ENCODE measurements at regions not wholly inside any gene's neighbourhood (a gene's known extent, or its start where the extent isn't known, plus 50 kb on each side); places are given as distances from the start of the nearest gene placed in this dataset.

DNA sequence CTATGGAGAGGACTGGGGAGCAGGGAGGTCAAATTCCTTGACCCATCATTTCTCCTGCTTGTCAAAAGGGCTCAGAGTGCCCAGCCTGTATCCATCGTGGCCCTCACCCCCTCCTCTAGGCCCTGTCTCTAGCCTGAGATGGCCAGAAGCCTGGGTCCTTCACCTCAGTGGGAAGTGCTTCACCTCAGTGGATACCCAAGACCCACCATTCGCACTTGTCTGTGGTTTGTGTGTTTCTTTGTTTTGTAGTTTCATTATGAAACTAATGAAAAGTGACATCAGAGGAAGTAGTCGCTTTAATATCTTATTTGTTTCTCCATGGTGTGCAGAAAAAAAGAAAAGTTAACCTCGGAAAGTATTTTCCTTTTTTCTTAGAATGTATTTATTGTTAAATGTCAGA lies 194.0 kb upstream of the CADM1 start:
- ChIA-PET POLR2A (no interaction called here), CTCF (no interaction called here)
- Histone ChIP-seq H3K4me3 (no peak overlapping the region), H3K27ac (no peak overlapping the region), H3K9me3 (no peaks in the 10 kb centered on the region), H3K4me2 (no peak overlapping the region), H3K4me1 (no peaks in the 10 kb centered on the region)
- FAIRE-seq (no peak), DNase-seq (ENCODE audit: low read depth in 1 of 2, low spot score in 1 of 2) (no peak), ATAC-seq (no peak)
- TF ChIP-seq, protein P1, sequence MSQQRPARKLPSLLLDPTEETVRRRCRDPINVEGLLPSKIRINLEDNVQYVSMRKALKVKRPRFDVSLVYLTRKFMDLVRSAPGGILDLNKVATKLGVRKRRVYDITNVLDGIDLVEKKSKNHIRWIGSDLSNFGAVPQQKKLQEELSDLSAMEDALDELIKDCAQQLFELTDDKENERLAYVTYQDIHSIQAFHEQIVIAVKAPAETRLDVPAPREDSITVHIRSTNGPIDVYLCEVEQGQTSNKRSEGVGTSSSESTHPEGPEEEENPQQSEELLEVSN (IDR thresholded peaks at IDR 0.05; ENCODE audit: borderline replicate concordance, low read depth): no peak
- no peak for TF ChIP-seq MYC (IDR thresholded peaks at IDR 0.05; ENCODE audit: borderline replicate concordance, low read length)
- WGBS (ENCODE audit: missing lambda C conversion rate): 5% methylated on average over 4 of the region's 4 CpGs

DNA sequence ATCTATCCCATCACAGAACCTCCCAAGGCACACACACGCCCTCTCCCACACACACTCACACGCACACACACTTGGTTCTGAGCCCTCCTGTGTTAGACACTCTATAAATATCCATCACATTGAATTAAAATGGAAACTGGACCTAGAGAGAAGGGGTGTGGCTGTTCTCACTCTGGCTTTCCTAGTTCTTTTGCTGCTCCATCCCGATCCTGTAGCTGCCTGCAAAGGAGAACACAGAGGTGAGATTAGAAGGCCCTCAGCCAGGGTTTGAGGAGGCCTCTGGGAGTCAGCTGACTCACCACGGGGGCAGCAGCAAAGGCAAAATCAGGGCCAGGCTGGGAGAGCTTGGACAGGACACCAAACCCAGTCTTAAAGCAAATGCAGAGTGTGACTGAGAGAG lies 192.3 kb upstream of the CADM1 start:
- no peaks in the 10 kb centered on the region for H3K9me3 ChIP-seq
- ChIA-PET CTCF (no interaction called here), POLR2A (no interaction called here)
- TF ChIP-seq, protein P2, sequence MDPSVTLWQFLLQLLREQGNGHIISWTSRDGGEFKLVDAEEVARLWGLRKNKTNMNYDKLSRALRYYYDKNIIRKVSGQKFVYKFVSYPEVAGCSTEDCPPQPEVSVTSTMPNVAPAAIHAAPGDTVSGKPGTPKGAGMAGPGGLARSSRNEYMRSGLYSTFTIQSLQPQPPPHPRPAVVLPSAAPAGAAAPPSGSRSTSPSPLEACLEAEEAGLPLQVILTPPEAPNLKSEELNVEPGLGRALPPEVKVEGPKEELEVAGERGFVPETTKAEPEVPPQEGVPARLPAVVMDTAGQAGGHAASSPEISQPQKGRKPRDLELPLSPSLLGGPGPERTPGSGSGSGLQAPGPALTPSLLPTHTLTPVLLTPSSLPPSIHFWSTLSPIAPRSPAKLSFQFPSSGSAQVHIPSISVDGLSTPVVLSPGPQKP (IDR thresholded peaks at IDR 0.05; ENCODE audit: low read depth, low read length): no peak
- TF ChIP-seq ZFP36 (IDR thresholded peaks at IDR 0.05; ENCODE audit: borderline replicate concordance, partially characterized antibody) (no peak), RCOR1 (IDR thresholded peaks at IDR 0.05; ENCODE audit: low read depth, low read length) (no peak), NPAS2 (CRISPR knock-in tag; IDR thresholded peaks at IDR 0.05; ENCODE audit: borderline replicate concordance) (no peak), FOXS1 (CRISPR knock-in tag; IDR thresholded peaks at IDR 0.05) (no peak), MAZ (IDR thresholded peaks at IDR 0.05; ENCODE audit: borderline replicate concordance, low read depth, low read length) (no peak), POLR2AphosphoS2 (conservative IDR thresholded peaks at IDR 0.05; ENCODE audit: low read length) (no peak), CHD4 (IDR thresholded peaks at IDR 0.05; ENCODE audit: borderline replicate concordance) (no peak), MAFK (IDR thresholded peaks at IDR 0.05; ENCODE audit: partially characterized antibody) (no peak), HOXA7 (CRISPR knock-in tag; IDR thresholded peaks at IDR 0.05) (no peak), CHD2 (IDR thresholded peaks at IDR 0.05; ENCODE audit: low read length, partially characterized antibody) (no peak), CEBPB (IDR thresholded peaks at IDR 0.05) (no peak), HDAC2 (IDR thresholded peaks at IDR 0.05) (no peak), EHF (CRISPR knock-in tag; IDR thresholded peaks at IDR 0.05) (no peak), GATA3 (IDR thresholded peaks at IDR 0.05; ENCODE audit: borderline replicate concordance) (no peak)
- TF ChIP-seq, protein P3, sequence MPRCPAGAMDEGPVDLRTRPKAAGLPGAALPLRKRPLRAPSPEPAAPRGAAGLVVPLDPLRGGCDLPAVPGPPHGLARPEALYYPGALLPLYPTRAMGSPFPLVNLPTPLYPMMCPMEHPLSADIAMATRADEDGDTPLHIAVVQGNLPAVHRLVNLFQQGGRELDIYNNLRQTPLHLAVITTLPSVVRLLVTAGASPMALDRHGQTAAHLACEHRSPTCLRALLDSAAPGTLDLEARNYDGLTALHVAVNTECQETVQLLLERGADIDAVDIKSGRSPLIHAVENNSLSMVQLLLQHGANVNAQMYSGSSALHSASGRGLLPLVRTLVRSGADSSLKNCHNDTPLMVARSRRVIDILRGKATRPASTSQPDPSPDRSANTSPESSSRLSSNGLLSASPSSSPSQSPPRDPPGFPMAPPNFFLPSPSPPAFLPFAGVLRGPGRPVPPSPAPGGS (IDR thresholded peaks at IDR 0.05): no peak
- TF ChIP-seq, protein P4, sequence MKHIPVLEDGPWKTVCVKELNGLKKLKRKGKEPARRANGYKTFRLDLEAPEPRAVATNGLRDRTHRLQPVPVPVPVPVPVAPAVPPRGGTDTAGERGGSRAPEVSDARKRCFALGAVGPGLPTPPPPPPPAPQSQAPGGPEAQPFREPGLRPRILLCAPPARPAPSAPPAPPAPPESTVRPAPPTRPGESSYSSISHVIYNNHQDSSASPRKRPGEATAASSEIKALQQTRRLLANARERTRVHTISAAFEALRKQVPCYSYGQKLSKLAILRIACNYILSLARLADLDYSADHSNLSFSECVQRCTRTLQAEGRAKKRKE (CRISPR knock-in tag; IDR thresholded peaks at IDR 0.05; ENCODE audit: low read depth): no peak
- TF ChIP-seq, protein P5, sequence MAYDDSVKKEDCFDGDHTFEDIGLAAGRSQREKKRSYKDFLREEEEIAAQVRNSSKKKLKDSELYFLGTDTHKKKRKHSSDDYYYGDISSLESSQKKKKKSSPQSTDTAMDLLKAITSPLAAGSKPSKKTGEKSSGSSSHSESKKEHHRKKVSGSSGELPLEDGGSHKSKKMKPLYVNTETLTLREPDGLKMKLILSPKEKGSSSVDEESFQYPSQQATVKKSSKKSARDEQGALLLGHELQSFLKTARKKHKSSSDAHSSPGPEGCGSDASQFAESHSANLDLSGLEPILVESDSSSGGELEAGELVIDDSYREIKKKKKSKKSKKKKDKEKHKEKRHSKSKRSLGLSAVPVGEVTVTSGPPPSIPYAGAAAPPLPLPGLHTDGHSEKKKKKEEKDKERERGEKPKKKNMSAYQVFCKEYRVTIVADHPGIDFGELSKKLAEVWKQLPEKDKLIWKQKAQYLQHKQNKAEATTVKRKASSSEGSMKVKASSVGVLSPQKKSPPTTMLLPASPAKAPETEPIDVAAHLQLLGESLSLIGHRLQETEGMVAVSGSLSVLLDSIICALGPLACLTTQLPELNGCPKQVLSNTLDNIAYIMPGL (CRISPR knock-in tag; IDR thresholded peaks at IDR 0.05; ENCODE audit: borderline replicate concordance): no peak
- TF ChIP-seq, protein P6, sequence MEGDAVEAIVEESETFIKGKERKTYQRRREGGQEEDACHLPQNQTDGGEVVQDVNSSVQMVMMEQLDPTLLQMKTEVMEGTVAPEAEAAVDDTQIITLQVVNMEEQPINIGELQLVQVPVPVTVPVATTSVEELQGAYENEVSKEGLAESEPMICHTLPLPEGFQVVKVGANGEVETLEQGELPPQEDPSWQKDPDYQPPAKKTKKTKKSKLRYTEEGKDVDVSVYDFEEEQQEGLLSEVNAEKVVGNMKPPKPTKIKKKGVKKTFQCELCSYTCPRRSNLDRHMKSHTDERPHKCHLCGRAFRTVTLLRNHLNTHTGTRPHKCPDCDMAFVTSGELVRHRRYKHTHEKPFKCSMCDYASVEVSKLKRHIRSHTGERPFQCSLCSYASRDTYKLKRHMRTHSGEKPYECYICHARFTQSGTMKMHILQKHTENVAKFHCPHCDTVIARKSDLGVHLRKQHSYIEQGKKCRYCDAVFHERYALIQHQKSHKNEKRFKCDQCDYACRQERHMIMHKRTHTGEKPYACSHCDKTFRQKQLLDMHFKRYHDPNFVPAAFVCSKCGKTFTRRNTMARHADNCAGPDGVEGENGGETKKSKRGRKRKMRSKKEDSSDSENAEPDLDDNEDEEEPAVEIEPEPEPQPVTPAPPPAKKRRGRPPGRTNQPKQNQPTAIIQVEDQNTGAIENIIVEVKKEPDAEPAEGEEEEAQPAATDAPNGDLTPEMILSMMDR (IDR thresholded peaks at IDR 0.05): no peak
- TF ChIP-seq, protein P7, sequence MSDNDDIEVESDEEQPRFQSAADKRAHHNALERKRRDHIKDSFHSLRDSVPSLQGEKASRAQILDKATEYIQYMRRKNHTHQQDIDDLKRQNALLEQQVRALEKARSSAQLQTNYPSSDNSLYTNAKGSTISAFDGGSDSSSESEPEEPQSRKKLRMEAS (IDR thresholded peaks at IDR 0.05): no peak
- DNase-seq (ENCODE audit: low read depth in 1 of 2, low spot score in 1 of 2) (no peak), ATAC-seq (no peak), FAIRE-seq (no peak)
- H3K4me1 ChIP-seq: no peaks in the 10 kb centered on the region
- no peak overlapping the region for H3K4me3 ChIP-seq
- no peak overlapping the region for H3K4me2 ChIP-seq
- no peak overlapping the region for H3K27ac ChIP-seq
- 23% methylated on average over 3 of the region's 4 CpGs for WGBS (ENCODE audit: missing lambda C conversion rate)
